ENCODE measurements at regions not wholly inside any gene's neighbourhood (a gene's known extent, or its start where the extent isn't known, plus 50 kb on each side); places are given as distances from the start of the nearest gene placed in this dataset.

- Histone ChIP-seq H3K4me3 (no peak overlapping the region), H3K4me1 (replicated peaks in 1 of 2) (peaks cover 0 to 22% of the 10 kb centered on the region in 2 donors), H3K27ac (peak overlapping the region in 1 of 2 donors; percentile 33)
- in situ Hi-C loops (cut with MboI; ENCODE audit: low pct_unique_long_range_greater_than_20kb in 2 of 9, low sequenced_read_pairs in 9 of 9, unreplicated experiment in 9 of 9): no loop called here
- WGBS, 10 experiments: 0 to 100% (median 47%) methylated on average over 1 to 5 of the region's 5 CpGs; no CpG with 5 or more reads in 1 of the 10 experiments
- ATAC-seq (replicated peaks in 6 of 8): peak in 5 of 8 experiments; percentile 93 to 99 (median 98)
Observed at GRCh38 chr9:7974335-7974960, 174.9 kb upstream of the DMAC1 start.

DNA sequence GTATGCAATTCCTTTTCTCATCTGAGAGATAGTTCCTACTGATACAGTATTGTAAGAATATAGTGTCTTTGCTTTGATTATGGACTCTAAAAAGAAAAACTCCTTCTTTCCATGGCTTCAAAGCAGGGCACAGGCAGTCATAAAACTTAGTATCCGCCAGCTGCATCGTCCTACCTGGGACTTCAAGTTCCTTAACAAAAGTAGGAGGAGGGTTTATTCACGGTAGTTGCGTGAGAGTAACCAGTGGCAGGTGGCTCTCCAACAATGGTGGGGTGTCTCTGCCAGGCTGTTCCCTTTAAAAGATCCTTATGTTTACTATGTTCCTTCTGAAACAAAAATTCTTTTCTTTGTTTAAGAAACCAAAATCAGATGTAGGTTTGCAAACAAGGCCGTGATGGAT lies 173.5 kb upstream of the DMAC1 start:
- peaks cover 0 to 21% of the 10 kb centered on the region in 2 donors for H3K4me1 ChIP-seq (replicated peaks in 1 of 2)
- H3K27ac ChIP-seq: no peak overlapping the region
- H3K4me3 ChIP-seq: no peak overlapping the region
- ATAC-seq (replicated peaks in 6 of 8): no peak
- in situ Hi-C loops (cut with MboI; ENCODE audit: low pct_unique_long_range_greater_than_20kb in 2 of 9, low sequenced_read_pairs in 9 of 9, unreplicated experiment in 9 of 9): no loop called here
- WGBS, 10 experiments: 7 to 100% (median 75%) methylated on average over 1 to 5 of the region's 5 CpGs

DNA sequence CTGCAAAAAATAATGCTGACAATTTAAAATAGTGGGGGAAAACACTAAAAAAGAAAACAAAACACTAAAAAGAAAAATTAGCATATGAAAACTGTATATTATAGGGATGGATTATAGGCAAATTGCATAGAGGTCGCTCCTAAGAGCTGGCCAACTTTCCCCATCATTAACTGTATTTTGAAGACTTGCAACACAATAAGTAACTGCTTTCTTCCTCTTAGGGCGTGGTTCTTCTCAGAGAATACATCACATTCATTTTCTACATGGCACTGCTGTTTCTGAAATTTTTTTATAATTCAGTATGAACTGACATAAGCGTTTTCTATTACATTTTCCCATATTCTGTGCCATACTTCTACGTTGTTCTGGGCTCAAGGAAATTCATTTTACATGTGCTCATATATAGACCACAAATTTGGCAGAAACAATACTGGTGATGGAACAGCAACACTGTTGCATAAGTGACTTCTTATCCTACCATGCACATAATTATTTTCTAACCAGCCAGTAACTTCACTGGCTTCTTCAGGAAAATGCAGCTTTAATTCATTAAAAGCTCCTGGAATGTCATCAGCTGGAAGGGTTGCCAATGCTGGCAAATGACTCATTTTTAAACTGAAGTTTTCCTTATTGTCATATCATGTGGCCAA lies 171.2 kb upstream of the DMAC1 start:
- no peak overlapping the region for H3K4me3 ChIP-seq
- ATAC-seq (replicated peaks in 6 of 8): no peak
- H3K27ac ChIP-seq: no peak overlapping the region
- in situ Hi-C loops (cut with MboI; ENCODE audit: low pct_unique_long_range_greater_than_20kb in 2 of 9, low sequenced_read_pairs in 9 of 9, unreplicated experiment in 9 of 9): no loop called here
- WGBS, 10 experiments: 0 to 96% (median 64%) methylated on average over 2 to 4 of the region's 4 CpGs
- peaks cover 0 to 21% of the 10 kb centered on the region in 2 donors for H3K4me1 ChIP-seq (replicated peaks in 1 of 2)

GRCh38 chr9:7968687-7969086 lies 169.1 kb upstream of the DMAC1 start:
- H3K27ac ChIP-seq: no peak overlapping the region
- H3K4me3 ChIP-seq: no peak overlapping the region
- WGBS, 10 experiments: 0 to 100% (median 61%) methylated on average over 1 to 3 of the region's 3 CpGs; no CpG with 5 or more reads in 2 of the 10 experiments
- ATAC-seq (replicated peaks in 6 of 8): no peak
- in situ Hi-C loops (cut with MboI; ENCODE audit: low pct_unique_long_range_greater_than_20kb in 2 of 9, low sequenced_read_pairs in 9 of 9, unreplicated experiment in 9 of 9): no loop called here
- H3K4me1 ChIP-seq (replicated peaks in 1 of 2): peaks cover 2 to 5% of the 10 kb centered on the region in 2 donors

DNA sequence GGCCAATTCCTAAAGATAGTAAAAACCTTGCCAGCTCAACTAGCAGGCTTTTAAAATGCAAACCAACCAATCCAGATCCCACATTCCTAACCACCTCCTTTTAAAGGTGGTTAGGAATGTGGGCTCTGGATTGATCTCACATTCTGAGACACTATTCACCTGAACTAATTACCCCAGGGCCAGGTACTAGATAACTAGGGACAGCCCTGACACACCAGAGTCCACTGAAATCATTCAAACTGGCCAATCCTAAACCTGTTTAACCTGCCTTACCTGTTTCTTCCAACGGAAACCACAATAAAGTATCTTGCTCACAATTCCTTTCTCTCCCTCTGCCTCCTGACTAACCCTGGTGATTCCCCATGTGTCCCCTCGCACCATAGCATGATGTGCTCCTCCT lies 168.3 kb upstream of the DMAC1 start:
- WGBS, 10 experiments: 0 to 100% (median 71%) methylated on average over 1 to 2 of the region's 2 CpGs; no CpG with 5 or more reads in 3 of the 10 experiments
- no peak overlapping the region for H3K4me3 ChIP-seq
- H3K27ac ChIP-seq: no peak overlapping the region
- H3K4me1 ChIP-seq (replicated peaks in 1 of 2): peaks cover 2 to 11% of the 10 kb centered on the region in 2 donors
- no peak for ATAC-seq (replicated peaks in 6 of 8)
- in situ Hi-C loops (cut with MboI; ENCODE audit: low pct_unique_long_range_greater_than_20kb in 2 of 9, low sequenced_read_pairs in 9 of 9, unreplicated experiment in 9 of 9): no loop called here

GRCh38 chr9:7967093-7967827 lies 167.7 kb upstream of the DMAC1 start:
- H3K4me1 ChIP-seq (replicated peaks in 1 of 2): peaks cover 7 to 15% of the 10 kb centered on the region in 2 donors
- no peak for ATAC-seq (replicated peaks in 6 of 8)
- WGBS, 10 experiments: 0 to 93% (median 81%) methylated on average over 1 to 7 of the region's 7 CpGs; no CpG with 5 or more reads in 2 of the 10 experiments
- H3K27ac ChIP-seq: no peak overlapping the region
- H3K4me3 ChIP-seq: no peak overlapping the region
- in situ Hi-C loops (cut with MboI; ENCODE audit: low pct_unique_long_range_greater_than_20kb in 2 of 9, low sequenced_read_pairs in 9 of 9, unreplicated experiment in 9 of 9): no loop called here

DNA sequence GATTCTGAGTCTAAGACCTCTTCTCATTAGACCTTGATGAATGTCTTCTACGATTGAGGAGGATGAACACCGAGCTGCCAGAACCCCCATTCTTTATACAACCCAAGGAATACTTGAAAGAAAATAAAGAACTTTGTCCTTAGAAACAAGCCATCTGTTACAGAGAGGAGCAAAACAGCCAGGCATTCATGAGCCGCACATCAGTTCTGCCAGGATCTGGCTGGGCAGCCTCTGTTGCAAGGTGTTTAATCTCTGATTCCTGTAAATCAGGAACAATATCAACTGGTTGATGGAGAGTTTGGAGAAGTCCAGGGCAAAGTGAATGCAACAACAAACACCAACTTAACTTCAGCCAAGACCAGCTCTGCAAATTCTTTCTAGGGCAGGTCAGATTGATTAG lies 165.5 kb upstream of the DMAC1 start:
- peak in 1 of 8 experiments; percentile 54 for ATAC-seq (replicated peaks in 6 of 8)
- no peak overlapping the region for H3K4me3 ChIP-seq
- peaks cover 29 to 33% of the 10 kb centered on the region in 2 donors for H3K4me1 ChIP-seq (replicated peaks in 1 of 2)
- no peak overlapping the region for H3K27ac ChIP-seq
- in situ Hi-C loops (cut with MboI; ENCODE audit: low pct_unique_long_range_greater_than_20kb in 2 of 9, low sequenced_read_pairs in 9 of 9, unreplicated experiment in 9 of 9): no loop called here
- WGBS, 10 experiments: 14 to 50% (median 31%) methylated on average over 2 to 3 of the region's 3 CpGs; no CpG with 5 or more reads in 2 of the 10 experiments

DNA sequence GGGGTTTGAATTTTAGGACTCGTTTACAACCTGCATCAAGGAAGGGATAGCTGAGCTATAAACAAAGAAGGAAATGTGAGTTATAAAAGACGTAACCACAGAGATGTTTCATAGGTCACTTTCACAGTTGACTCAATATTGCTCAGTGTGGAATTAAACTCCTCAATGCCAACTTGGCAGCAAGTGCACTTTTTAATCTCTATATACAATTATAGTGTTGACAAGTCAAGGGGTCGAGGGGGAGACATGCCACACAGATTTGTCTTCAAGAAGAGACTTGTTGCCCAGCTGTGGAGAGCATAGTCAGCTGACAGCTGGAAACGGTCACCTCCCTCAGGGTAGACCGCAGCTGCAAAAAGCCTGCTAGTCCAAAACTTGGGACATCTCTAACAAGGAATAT lies 163.4 kb upstream of the DMAC1 start:
- in situ Hi-C loops (cut with MboI; ENCODE audit: low pct_unique_long_range_greater_than_20kb in 2 of 9, low sequenced_read_pairs in 9 of 9, unreplicated experiment in 9 of 9): no loop called here
- no peak for ATAC-seq (replicated peaks in 6 of 8)
- Histone ChIP-seq H3K4me3 (no peak overlapping the region), H3K4me1 (replicated peaks in 1 of 2) (peaks cover 42 to 48% of the 10 kb centered on the region in 2 donors), H3K27ac (no peak overlapping the region)
- WGBS, 10 experiments: 0 to 83% (median 67%) methylated on average over 1 to 5 of the region's 5 CpGs; no CpG with 5 or more reads in 1 of the 10 experiments

- Histone ChIP-seq H3K27ac (peak overlapping the region in 1 of 2 donors; percentile 54), H3K4me3 (no peak overlapping the region), H3K4me1 (replicated peaks in 1 of 2) (peaks cover 42 to 48% of the 10 kb centered on the region in 2 donors)
- in situ Hi-C loops (cut with MboI; ENCODE audit: low pct_unique_long_range_greater_than_20kb in 2 of 9, low sequenced_read_pairs in 9 of 9, unreplicated experiment in 9 of 9): no loop called here
- 0 to 79% (median 36%) methylated on average over 1 to 3 of the region's 3 CpGs; no CpG with 5 or more reads in 2 of the 10 experiments for WGBS, 10 experiments
- no peak for ATAC-seq (replicated peaks in 6 of 8)
Observed at GRCh38 chr9:7961076-7961475, 161.5 kb upstream of the DMAC1 start.

DNA sequence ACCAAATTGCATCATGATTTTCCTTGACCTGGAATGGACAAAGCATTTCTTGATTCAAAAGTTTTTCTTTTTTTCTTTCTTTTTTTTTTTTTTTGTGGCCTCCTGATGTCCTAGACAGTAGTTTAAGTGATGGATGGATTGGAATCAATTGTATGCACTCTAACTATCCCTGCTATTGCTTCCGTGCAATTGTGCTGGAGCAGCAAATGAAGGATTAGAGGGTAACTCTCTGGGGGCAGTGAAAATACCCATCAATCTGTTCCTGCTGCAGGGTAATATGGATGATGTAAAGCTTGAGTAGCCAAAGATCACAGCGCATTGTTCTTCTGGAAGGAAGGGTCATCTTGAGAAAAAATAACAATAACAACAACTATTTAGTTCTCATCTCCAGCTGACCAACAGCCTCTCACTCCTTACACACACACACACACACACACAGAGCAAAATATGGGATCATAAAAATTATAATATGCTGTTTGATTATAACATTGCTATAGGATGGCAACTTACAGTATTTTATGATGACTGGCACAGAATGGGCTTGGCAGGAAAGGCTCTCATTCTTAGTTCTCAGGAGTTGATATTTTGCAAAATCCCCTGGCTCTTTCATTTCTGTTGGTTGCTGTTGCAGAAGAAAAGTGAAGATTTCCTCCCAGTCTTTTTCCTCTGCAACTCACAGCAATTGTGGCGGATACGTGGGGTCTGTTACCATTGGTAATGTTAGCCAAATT lies 160.9 kb upstream of the DMAC1 start:
- in situ Hi-C loops (cut with MboI; ENCODE audit: low pct_unique_long_range_greater_than_20kb in 2 of 9, low sequenced_read_pairs in 9 of 9, unreplicated experiment in 9 of 9): no loop called here
- peak overlapping the region in 1 of 2 donors; percentile 54 for H3K27ac ChIP-seq
- ATAC-seq (replicated peaks in 6 of 8): peak in 5 of 8 experiments; percentile 82 to 99 (median 96)
- H3K4me3 ChIP-seq: no peak overlapping the region
- peaks cover 42 to 48% of the 10 kb centered on the region in 2 donors for H3K4me1 ChIP-seq (replicated peaks in 1 of 2)
- 0 to 56% (median 28%) methylated on average over 1 to 4 of the region's 4 CpGs for WGBS, 10 experiments

DNA sequence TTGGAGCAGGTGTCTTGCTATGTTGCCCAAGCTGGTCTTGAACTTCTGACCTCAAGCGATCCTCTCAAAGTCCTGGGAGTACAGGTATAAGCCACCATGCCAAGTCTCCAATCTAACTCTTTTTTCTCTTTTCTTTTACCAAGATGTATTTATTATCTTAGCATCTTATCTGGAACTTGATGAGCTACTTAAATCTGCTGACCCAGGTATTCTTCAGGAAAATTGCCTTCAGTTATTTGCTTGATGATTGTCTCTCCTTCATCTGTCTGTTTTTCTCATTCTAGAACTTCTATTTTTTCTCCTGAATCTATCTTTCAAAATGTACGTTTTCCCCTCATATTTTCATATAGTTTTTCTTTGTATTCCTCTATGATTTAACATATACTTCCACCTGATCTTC lies 158.2 kb upstream of the DMAC1 start:
- 17 to 100% (median 57%) methylated on average over 1 to 2 of the region's 2 CpGs; no CpG with 5 or more reads in 1 of the 10 experiments for WGBS, 10 experiments
- no peak overlapping the region for H3K4me3 ChIP-seq
- no peak overlapping the region for H3K27ac ChIP-seq
- peaks cover 37 to 40% of the 10 kb centered on the region in 2 donors for H3K4me1 ChIP-seq (replicated peaks in 1 of 2)
- no peak for ATAC-seq (replicated peaks in 6 of 8)
- in situ Hi-C loops (cut with MboI; ENCODE audit: low pct_unique_long_range_greater_than_20kb in 2 of 9, low sequenced_read_pairs in 9 of 9, unreplicated experiment in 9 of 9): no loop called here

DNA sequence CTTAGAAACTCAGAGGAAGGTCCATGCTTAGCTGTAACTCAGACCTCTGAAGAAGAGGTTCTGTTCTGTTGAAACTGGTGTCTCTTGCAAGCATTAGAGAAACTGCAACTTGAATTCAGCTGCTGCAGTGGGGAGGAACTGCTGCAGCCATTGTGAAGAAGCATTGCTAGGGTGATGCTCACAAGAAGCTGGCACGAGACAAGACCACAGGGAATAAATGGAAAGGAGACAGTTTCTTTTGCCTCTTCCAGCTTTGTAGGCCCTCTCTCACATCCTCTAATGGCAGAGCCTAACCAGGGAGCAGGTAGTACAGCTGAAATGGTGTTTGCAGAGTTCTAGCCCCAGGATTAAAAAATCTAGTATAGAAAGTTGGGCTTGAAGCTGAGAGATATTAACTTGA lies 148.0 kb upstream of the DMAC1 start:
- in situ Hi-C loops (cut with MboI; ENCODE audit: low pct_unique_long_range_greater_than_20kb in 2 of 9, low sequenced_read_pairs in 9 of 9, unreplicated experiment in 9 of 9): no loop called here
- 0 to 100% (median 72%) methylated on average over 1 of the region's 1 CpG; no CpG with 5 or more reads in 6 of the 10 experiments for WGBS, 10 experiments

More for the DNA sequence above, 148.0 kb upstream of the DMAC1 start:
- no peaks in the 10 kb centered on the region for H3K4me1 ChIP-seq (replicated peaks in 1 of 2)
- peak in 1 of 8 experiments; percentile 60 for ATAC-seq (replicated peaks in 6 of 8)
- H3K4me3 ChIP-seq: no peak overlapping the region
- H3K27ac ChIP-seq: no peak overlapping the region
